Skin epidermis (tissue), 12 donors: ENCODE measurements at regions not wholly inside any gene's neighbourhood (a gene's known extent, or its start where the extent isn't known, plus 50 kb on each side); places are given as distances from the start of the nearest gene placed in this dataset.
"Not testable (repeated sequence)": the region's sequence is repeated elsewhere in the genome, so short reads cannot be mapped to it uniquely, and the experiment has no call there.

Experiments used
- H3K27ac ChIP-seq, 21 experiments: fragments of 200-600 bp; sonication (generic) in 11 of 21; one replicate each; pipeline ENCODE4 v1.5.0; 2020; ENCODE audit warnings: mild to moderate bottlenecking in 3 of 21, inconsistent platforms in 2 of 21, moderate library complexity in 2 of 21
- H3K4me3 ChIP-seq, 7 experiments: fragments of 200-600 bp; sonication (generic) in 2 of 7; one replicate each; pipeline ENCODE4 v1.5.0; 2020; ENCODE audit warnings: inconsistent platforms in 2 of 7, mild to moderate bottlenecking in 2 of 7, moderate library complexity in 1 of 7

GRCh38 chr2:194787071-194787470 lies 870.0 kb upstream of the SLC39A10 start:
- H3K4me3 ChIP-seq, H3K27ac ChIP-seq: not testable (repeated sequence)

DNA sequence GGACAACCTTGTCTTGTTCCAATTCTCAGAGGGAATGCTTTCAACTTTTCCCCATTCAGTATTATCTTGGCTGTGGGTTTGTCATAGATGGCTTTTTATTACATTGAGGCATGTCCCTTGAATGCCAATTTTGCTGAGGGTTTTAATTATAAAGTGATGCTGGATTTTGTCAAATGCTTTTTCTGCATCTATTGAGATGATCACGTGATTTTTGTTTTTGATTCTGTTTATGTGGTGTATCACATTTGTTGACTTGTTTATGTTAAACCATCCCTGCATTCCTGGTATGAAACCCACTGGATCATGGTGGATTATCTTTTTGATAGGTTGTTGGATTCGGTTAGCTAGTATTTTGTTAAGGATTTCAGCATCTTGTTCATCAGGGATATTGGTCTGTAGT lies 885.6 kb upstream of the SLC39A10 start:
- not testable (repeated sequence) for H3K27ac ChIP-seq, H3K4me3 ChIP-seq

- Histone ChIP-seq H3K27ac (no peak overlapping the region), H3K4me3 (no peak overlapping the region)
Measured at GRCh38 chr2:194769030-194769429, 888.0 kb upstream of the SLC39A10 start.

GRCh38 chr2:194765723-194766122 lies 891.3 kb upstream of the SLC39A10 start:
- no peak overlapping the region for H3K4me3 ChIP-seq
- H3K27ac ChIP-seq = no peak overlapping the region

GRCh38 chr2:194750926-194751325 lies 906.1 kb upstream of the SLC39A10 start:
- Histone ChIP-seq H3K27ac (no peak overlapping the region), H3K4me3 (no peak overlapping the region)

GRCh38 chr2:194745557-194746146 lies 911.4 kb upstream of the SLC39A10 start:
- Histone ChIP-seq H3K27ac (no peak overlapping the region), H3K4me3 (no peak overlapping the region)

DNA sequence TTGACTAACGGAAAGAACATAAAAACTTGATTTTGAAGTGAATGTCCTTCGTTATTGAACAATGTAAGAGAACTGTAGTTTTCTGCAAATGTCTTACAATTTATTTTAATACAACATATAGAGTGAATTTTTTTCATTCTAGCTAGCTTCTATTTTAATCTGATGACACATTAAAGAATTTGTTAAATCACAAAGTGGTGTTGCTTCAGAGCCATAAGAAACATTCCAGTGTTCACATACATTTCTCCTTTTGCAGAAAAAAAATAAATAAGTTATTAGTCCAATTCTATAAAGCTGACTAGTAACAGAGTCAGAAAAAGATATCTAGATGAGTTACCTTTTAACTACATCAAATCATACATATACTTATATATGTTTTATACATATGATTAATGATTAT lies 914.3 kb upstream of the SLC39A10 start:
- no peak overlapping the region for H3K27ac ChIP-seq
- H3K4me3 ChIP-seq = no peak overlapping the region

GRCh38 chr2:194739217-194739616 lies 917.8 kb upstream of the SLC39A10 start:
- no peak overlapping the region for H3K27ac ChIP-seq
- no peak overlapping the region for H3K4me3 ChIP-seq

- H3K27ac ChIP-seq = no peak overlapping the region
- no peak overlapping the region for H3K4me3 ChIP-seq
Measured at GRCh38 chr2:194735837-194736542, 921.0 kb upstream of the SLC39A10 start.

- H3K4me3 ChIP-seq = no peak overlapping the region
Measured at GRCh38 chr2:194730266-194730665, 926.8 kb upstream of the SLC39A10 start.

GRCh38 chr2:194725169-194725568 lies 931.9 kb upstream of the SLC39A10 start:
- no peak overlapping the region for H3K4me3 ChIP-seq
- H3K27ac ChIP-seq = no peak overlapping the region

More at GRCh38 chr2:194730266-194730665, 926.8 kb upstream of the SLC39A10 start:
- no peak overlapping the region for H3K27ac ChIP-seq

DNA sequence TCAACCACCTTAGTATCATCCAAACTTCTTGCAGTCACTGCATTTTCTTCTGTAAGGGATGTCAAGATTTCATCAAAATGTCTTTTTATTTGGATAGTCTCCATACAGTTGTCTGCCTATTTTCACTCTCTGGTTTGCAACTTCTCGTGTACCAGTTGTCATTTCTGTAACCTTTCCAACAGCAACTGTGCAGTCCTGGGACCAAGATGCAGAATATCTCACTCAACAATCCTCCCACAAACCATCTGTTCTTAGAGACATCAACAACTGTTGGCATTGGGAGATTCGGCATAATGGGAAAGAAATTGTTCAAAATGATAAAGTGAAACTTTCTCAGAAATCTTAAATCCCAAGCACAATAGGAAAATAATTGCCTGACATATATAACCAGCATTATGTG lies 933.6 kb upstream of the SLC39A10 start:
- Histone ChIP-seq H3K27ac (no peak overlapping the region), H3K4me3 (no peak overlapping the region)

DNA sequence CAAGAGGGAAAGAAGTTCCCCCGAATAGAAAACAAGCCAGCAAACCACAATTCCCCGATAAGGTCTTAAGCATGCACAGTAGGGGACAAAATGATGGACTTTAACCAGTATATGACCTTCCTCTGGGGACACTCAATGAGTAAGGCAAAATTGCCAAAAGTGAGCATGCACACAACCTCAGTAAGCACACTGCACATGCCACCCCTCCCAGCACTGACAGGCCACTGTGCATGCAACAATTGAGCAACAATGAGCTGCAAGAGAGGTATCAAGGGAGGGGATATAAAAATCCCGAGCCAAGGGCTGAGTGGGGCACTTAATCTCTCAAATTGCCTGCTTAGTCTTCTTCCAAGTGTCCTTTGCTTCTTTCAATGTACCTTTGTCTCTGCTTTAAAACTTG lies 935.8 kb upstream of the SLC39A10 start:
- Histone ChIP-seq H3K4me3 (no peak overlapping the region), H3K27ac (no peak overlapping the region)

GRCh38 chr2:194720462-194720861 lies 936.6 kb upstream of the SLC39A10 start:
- Histone ChIP-seq H3K4me3 (no peak overlapping the region), H3K27ac (no peak overlapping the region)

- Histone ChIP-seq H3K4me3 (no peak overlapping the region), H3K27ac (no peak overlapping the region)
Measured at GRCh38 chr2:194718881-194719280, 938.1 kb upstream of the SLC39A10 start.

DNA sequence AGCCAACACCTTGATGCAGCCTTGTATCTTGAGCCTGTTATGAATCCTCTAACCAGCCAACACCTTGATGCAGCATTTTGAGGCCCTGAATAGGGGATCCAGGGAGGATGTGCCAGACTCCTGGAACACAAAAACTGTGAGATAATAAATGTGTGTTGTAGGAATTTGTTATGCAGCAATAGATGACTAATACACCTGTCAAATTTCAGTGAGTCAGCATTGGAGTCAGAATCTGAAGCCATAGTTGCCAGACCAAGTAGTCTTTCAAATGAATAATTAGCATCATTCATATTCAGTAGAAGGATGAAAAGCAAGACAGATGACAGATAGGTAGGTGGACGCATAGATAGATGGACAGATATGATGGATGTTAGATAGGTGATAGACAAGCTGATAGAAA lies 942.5 kb upstream of the SLC39A10 start:
- no peak overlapping the region for H3K4me3 ChIP-seq

DNA sequence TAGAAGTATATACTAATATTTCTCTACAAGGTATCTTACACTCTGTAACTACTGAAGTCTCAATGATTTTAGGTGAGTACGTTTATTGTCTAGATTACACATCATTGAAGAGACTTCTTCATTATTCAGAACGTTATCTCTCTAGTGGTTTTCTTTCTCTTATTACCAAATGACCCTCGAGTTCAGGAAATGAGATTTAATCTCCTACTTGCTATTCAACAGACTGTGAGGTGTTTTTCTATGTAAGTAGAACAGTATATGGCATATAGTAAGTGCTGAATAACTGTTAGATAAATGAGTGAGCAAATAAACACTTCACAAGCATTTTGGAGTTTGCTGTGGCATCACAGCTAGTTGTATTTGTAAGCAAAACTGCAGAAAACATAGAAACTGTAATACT lies 947.2 kb upstream of the SLC39A10 start:
- Histone ChIP-seq H3K4me3 (no peak overlapping the region), H3K27ac (no peak overlapping the region)

More for the DNA sequence above, 942.5 kb upstream of the SLC39A10 start:
- H3K27ac ChIP-seq = no peak overlapping the region

DNA sequence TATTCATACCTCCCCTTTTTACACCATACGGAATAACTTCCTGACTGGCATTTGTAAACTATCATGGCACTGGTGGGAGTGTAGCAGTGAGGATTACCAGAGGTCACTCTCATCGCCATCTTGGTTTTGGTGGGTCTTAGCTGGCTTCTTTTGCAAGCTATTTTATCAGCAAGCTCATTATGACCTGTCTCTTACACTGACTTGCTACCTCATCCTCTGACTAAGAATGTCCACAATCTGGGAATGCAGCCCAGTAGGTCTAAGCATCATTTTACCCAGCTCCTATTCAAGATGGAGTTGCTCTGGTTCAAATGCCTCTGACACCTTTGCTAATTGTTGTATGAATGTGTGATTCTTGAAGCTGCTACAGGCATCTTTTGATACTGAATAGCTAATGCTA lies 950.8 kb upstream of the SLC39A10 start:
- H3K27ac ChIP-seq = no peak overlapping the region
- no peak overlapping the region for H3K4me3 ChIP-seq

DNA sequence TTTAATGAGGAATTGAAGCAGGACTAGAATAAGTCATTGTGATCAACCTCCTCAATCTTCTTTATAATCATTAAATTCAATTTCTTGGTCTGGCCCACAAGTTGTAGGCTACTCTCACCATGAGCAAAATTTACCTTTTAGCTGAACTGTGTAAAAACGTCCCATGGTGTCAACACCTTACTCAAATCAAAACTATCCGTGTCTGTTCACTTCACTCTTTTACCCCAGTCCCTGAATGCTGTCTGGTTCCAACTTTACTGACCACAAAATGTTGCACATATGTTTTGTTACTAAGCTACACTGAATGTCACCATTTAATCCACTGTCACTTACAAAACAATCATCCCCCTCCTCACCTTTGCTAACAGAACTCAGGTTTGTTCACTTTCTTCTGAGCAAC lies 951.6 kb upstream of the SLC39A10 start:
- Histone ChIP-seq H3K27ac (no peak overlapping the region), H3K4me3 (no peak overlapping the region)

DNA sequence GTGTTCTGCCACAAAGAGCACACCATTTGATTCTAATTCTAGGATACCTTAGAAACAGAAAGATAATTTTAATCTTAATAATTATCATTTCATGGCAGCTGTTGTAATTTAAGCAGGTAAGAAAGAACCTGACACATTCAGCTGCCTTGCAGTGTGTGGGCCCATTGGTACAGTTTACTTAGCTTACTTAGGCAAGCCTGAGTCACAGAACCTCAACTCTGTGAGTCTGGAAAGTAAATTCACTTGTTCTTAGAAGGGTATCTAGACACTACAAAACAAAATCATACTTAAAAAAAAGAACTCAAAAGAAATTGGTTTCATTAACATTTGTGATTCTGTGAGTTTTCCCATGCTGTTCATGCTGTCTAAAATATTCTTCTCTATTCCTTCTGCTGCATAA lies 956.3 kb upstream of the SLC39A10 start:
- no peak overlapping the region for H3K4me3 ChIP-seq
- H3K27ac ChIP-seq = no peak overlapping the region

- no peak overlapping the region for H3K4me3 ChIP-seq
- H3K27ac ChIP-seq = no peak overlapping the region
Measured at GRCh38 chr2:194700116-194700515, 956.9 kb upstream of the SLC39A10 start.

GRCh38 chr2:194698012-194698411 lies 959.0 kb upstream of the SLC39A10 start:
- no peak overlapping the region for H3K27ac ChIP-seq
- no peak overlapping the region for H3K4me3 ChIP-seq
